ENCODE measurements at regions not wholly inside any gene's neighbourhood (a gene's known extent, or its start where the extent isn't known, plus 50 kb on each side); places are given as distances from the start of the nearest gene placed in this dataset.

DNA sequence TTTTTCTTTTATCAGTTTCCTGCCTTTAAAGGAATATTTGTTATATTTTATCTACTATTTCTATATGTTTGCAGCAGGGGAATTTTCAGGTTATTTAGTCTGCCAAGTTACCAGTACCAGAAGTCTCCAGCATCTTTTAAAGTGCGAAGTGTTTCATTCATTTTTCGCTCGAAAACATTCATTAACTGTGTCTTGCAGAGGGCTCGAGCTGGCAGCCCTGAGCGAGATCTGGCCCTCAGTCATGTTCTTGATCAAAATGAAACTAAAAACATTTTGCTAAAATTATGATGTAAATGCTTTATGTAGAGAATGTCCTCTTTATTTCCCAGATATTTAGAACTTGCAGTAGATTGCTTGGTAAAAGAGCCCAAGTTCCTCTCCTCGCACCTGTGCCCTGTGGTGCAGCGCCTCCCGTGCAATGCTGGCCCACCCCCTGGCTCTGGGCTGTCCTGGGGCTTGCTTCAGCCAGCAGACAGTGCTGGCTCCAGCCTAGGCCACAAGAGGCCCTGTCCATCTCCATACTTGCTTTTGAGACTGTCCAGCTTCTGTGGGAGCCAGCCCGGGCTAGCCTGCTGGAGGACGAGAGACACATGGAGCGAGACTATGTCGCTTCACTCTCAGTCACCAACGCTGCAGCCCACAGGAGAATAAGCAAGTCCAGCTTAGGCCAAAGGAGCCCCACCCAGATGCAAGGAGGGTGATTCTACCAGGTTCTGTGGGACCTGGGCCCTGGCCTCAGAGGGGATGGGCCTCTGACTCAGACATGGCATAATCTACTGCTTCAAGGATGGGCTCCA lies 71.9 kb upstream of the PRR23E start:
- TF ChIP-seq POLR2A (IDR thresholded peaks at IDR 0.05; ENCODE audit: low read length), result no peak
- TF ChIP-seq KDM5A (IDR thresholded peaks at IDR 0.05), result no peak
- TF ChIP-seq, protein P1, sequence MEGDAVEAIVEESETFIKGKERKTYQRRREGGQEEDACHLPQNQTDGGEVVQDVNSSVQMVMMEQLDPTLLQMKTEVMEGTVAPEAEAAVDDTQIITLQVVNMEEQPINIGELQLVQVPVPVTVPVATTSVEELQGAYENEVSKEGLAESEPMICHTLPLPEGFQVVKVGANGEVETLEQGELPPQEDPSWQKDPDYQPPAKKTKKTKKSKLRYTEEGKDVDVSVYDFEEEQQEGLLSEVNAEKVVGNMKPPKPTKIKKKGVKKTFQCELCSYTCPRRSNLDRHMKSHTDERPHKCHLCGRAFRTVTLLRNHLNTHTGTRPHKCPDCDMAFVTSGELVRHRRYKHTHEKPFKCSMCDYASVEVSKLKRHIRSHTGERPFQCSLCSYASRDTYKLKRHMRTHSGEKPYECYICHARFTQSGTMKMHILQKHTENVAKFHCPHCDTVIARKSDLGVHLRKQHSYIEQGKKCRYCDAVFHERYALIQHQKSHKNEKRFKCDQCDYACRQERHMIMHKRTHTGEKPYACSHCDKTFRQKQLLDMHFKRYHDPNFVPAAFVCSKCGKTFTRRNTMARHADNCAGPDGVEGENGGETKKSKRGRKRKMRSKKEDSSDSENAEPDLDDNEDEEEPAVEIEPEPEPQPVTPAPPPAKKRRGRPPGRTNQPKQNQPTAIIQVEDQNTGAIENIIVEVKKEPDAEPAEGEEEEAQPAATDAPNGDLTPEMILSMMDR (IDR thresholded peaks at IDR 0.05), result no peak
- TF ChIP-seq, protein P2, sequence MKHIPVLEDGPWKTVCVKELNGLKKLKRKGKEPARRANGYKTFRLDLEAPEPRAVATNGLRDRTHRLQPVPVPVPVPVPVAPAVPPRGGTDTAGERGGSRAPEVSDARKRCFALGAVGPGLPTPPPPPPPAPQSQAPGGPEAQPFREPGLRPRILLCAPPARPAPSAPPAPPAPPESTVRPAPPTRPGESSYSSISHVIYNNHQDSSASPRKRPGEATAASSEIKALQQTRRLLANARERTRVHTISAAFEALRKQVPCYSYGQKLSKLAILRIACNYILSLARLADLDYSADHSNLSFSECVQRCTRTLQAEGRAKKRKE (CRISPR knock-in tag; IDR thresholded peaks at IDR 0.05; ENCODE audit: low read depth), result no peak
- no peak for TF ChIP-seq CHD4 (IDR thresholded peaks at IDR 0.05; ENCODE audit: borderline replicate concordance)
- no peak for TF ChIP-seq ZNF302 (CRISPR knock-in tag; IDR thresholded peaks at IDR 0.05)
- TF ChIP-seq, protein P3, sequence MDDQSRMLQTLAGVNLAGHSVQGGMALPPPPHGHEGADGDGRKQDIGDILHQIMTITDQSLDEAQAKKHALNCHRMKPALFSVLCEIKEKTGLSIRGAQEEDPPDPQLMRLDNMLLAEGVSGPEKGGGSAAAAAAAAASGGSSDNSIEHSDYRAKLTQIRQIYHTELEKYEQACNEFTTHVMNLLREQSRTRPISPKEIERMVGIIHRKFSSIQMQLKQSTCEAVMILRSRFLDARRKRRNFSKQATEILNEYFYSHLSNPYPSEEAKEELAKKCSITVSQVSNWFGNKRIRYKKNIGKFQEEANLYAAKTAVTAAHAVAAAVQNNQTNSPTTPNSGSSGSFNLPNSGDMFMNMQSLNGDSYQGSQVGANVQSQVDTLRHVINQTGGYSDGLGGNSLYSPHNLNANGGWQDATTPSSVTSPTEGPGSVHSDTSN (IDR thresholded peaks at IDR 0.05), result no peak
- TF ChIP-seq RFX5 (IDR thresholded peaks at IDR 0.05), result no peak
- no peak for TF ChIP-seq ZSCAN20 (CRISPR knock-in tag; IDR thresholded peaks at IDR 0.05)

Measured in A549 (cell line).